Endodermal cell (in vitro differentiated cells): ENCODE measurements at regions not wholly inside any gene's neighbourhood (a gene's known extent, or its start where the extent isn't known, plus 50 kb on each side); places are given as distances from the start of the nearest gene placed in this dataset.

Experiments used
- DNase-seq: peaks from one replicate; pipeline ENCODE4 v3.0.0-alpha.2; 2017
- H3K27ac ChIP-seq: 2 replicates; pipeline ENCODE4 v1.5.1; 2013; ENCODE audit warnings: mild to moderate bottlenecking, low read depth, low read length, moderate library complexity
- H3K27me3 ChIP-seq: 2 replicates; pipeline ENCODE4 v1.6.1; 2013; ENCODE audit warnings: mild to moderate bottlenecking, low read length, moderate library complexity; ENCODE audit not compliant: insufficient read depth, control insufficient read depth, poor library complexity, severe bottlenecking
- H3K36me3 ChIP-seq: 2 replicates; pipeline ENCODE4 v1.7.0; 2013; ENCODE audit warnings: mild to moderate bottlenecking, low read length, moderate library complexity; ENCODE audit not compliant: control insufficient read depth, insufficient read depth
- H3K4me1 ChIP-seq: one replicate; pipeline ENCODE4 v1.7.0; 2013; ENCODE audit warnings: low read length; ENCODE audit not compliant: control insufficient read depth, insufficient read depth
- H3K4me3 ChIP-seq: 2 replicates; pipeline ENCODE4 v1.5.1; 2013; ENCODE audit warnings: mild to moderate bottlenecking, low read length, moderate library complexity
- H3K9ac ChIP-seq: 2 replicates; pipeline ENCODE4 v1.6.1; 2013; ENCODE audit warnings: mild to moderate bottlenecking, low read length, moderate library complexity; ENCODE audit not compliant: poor library complexity, severe bottlenecking; ENCODE audit errors: extremely low read depth
- H3K9me3 ChIP-seq: 2 replicates; pipeline ENCODE4 v1.6.1; 2013; ENCODE audit warnings: mild to moderate bottlenecking, low read length, moderate library complexity; ENCODE audit not compliant: control insufficient read depth
- H3K27ac Mint-ChIP-seq: 2 replicates; pipeline ENCODE4 v1.8.0; 2020; ENCODE audit warnings: mixed read lengths
- H3K27me3 Mint-ChIP-seq: 2 replicates; pipeline ENCODE4 v1.8.0; 2021; ENCODE audit warnings: mild to moderate bottlenecking, mixed read lengths; ENCODE audit not compliant: insufficient read depth
- H3K36me3 Mint-ChIP-seq: 2 replicates; pipeline ENCODE4 v1.8.0; 2020; ENCODE audit warnings: low read depth, mixed read lengths
- H3K4me1 Mint-ChIP-seq: 2 replicates; pipeline ENCODE4 v1.8.0; 2020; ENCODE audit warnings: mixed read lengths
- H3K4me3 Mint-ChIP-seq: 2 replicates; pipeline ENCODE4 v1.8.0; 2020; ENCODE audit warnings: mild to moderate bottlenecking, moderate library complexity, mixed read lengths
- H3K9me3 Mint-ChIP-seq: 2 replicates; pipeline ENCODE4 v1.8.0; 2020; ENCODE audit warnings: mild to moderate bottlenecking, mixed read lengths
- WGBS, 2 experiments: methylation state at CpG; one replicate each; pipeline versions ENCODE4 v1.1.5 to v1.1.7; 2013; ENCODE audit warnings: missing lambda C conversion rate in 2 of 2, mixed read lengths in 1 of 2; ENCODE audit not compliant: insufficient coverage in 1 of 2, insufficient read length in 1 of 2; 5-methylcytosine and 5-hydroxymethylcytosine counted together
- TF ChIP-seq, protein P1 (sequence below): fragments of 200-600 bp; sonication (generic); conservative IDR thresholded peaks from 2 replicates; pipeline ENCODE4 v1.5.0; 2021; ENCODE audit warnings: antibody characterized with exemption, mild to moderate bottlenecking

GRCh38 chr3:154022606-154023005 is 98.6 kb upstream of the ARHGEF26 start:
- Histone ChIP-seq H3K9ac (no peak overlapping the region), H3K9me3 (no peaks in the 10 kb centered on the region), H3K27ac (no peak overlapping the region), H3K4me1 (no peaks in the 10 kb centered on the region), H3K36me3 (no peaks in the 10 kb centered on the region), H3K4me3 (no peak overlapping the region), H3K27me3 (peaks cover 45% of the 10 kb centered on the region)
- no peaks in the 10 kb centered on the region for H3K36me3 Mint-ChIP-seq
- H3K27ac Mint-ChIP-seq = no peak overlapping the region
- no peak overlapping the region for H3K4me3 Mint-ChIP-seq
- no peak for DNase-seq
- peaks cover 12% of the 10 kb centered on the region for H3K4me1 Mint-ChIP-seq
- WGBS, 2 experiments = 60 to 72% methylated on average over 1 of the region's 1 CpG
- no peaks in the 10 kb centered on the region for H3K9me3 Mint-ChIP-seq
- peaks cover 32% of the 10 kb centered on the region for H3K27me3 Mint-ChIP-seq
- TF ChIP-seq, protein P1, sequence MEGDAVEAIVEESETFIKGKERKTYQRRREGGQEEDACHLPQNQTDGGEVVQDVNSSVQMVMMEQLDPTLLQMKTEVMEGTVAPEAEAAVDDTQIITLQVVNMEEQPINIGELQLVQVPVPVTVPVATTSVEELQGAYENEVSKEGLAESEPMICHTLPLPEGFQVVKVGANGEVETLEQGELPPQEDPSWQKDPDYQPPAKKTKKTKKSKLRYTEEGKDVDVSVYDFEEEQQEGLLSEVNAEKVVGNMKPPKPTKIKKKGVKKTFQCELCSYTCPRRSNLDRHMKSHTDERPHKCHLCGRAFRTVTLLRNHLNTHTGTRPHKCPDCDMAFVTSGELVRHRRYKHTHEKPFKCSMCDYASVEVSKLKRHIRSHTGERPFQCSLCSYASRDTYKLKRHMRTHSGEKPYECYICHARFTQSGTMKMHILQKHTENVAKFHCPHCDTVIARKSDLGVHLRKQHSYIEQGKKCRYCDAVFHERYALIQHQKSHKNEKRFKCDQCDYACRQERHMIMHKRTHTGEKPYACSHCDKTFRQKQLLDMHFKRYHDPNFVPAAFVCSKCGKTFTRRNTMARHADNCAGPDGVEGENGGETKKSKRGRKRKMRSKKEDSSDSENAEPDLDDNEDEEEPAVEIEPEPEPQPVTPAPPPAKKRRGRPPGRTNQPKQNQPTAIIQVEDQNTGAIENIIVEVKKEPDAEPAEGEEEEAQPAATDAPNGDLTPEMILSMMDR = no peak

GRCh38 chr3:154023148-154023547 is 98.0 kb upstream of the ARHGEF26 start:
- H3K36me3 Mint-ChIP-seq = no peaks in the 10 kb centered on the region
- Histone ChIP-seq H3K27me3 (peaks cover 51% of the 10 kb centered on the region), H3K9ac (no peak overlapping the region), H3K27ac (no peak overlapping the region), H3K9me3 (no peaks in the 10 kb centered on the region), H3K4me3 (no peak overlapping the region), H3K36me3 (no peaks in the 10 kb centered on the region), H3K4me1 (no peaks in the 10 kb centered on the region)
- no peak overlapping the region for H3K4me3 Mint-ChIP-seq
- peaks cover 12% of the 10 kb centered on the region for H3K4me1 Mint-ChIP-seq
- DNase-seq = no peak
- TF ChIP-seq, protein P1 = no peak
- H3K9me3 Mint-ChIP-seq = no peaks in the 10 kb centered on the region
- H3K27ac Mint-ChIP-seq = no peak overlapping the region
- H3K27me3 Mint-ChIP-seq = peaks cover 34% of the 10 kb centered on the region

DNA sequence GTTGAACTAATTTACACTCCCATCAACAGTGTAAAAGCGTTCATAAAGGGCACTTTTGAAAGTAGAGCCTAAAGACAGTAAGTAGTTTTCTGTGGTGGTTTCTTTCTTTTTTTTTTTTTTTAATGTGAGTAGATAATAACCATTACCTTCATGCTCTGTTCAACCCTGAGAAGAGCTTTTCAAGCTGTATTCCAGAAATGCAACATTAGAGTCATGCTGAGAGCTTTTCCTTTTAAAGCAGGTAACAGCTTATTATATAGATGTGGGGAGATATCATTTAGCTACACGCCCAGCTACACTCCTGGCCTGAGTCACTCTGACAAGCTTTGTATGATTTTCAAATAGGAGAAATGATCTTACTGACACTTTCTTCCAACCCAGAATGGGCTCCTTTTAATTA is 96.2 kb upstream of the ARHGEF26 start:
- Mint-ChIP-seq H3K27me3 (peaks cover 49% of the 10 kb centered on the region), H3K4me3 (no peak overlapping the region), H3K27ac (no peak overlapping the region), H3K4me1 (peaks cover 12% of the 10 kb centered on the region), H3K9me3 (no peaks in the 10 kb centered on the region), H3K36me3 (no peaks in the 10 kb centered on the region)
- no peak overlapping the region for H3K4me3 ChIP-seq
- no peaks in the 10 kb centered on the region for H3K9me3 ChIP-seq
- no peak overlapping the region for H3K9ac ChIP-seq
- H3K27ac ChIP-seq = no peak overlapping the region
- DNase-seq = no peak
- 78 to 85% methylated on average over 1 to 2 of the region's 2 CpGs for WGBS, 2 experiments
- H3K27me3 ChIP-seq = peaks cover 69% of the 10 kb centered on the region
- H3K4me1 ChIP-seq = no peaks in the 10 kb centered on the region
- TF ChIP-seq, protein P1 = no peak
- H3K36me3 ChIP-seq = no peaks in the 10 kb centered on the region
